Eye (tissue), 1 donor: ENCODE measurements at regions not wholly inside any gene's neighbourhood (a gene's known extent, or its start where the extent isn't known, plus 50 kb on each side); places are given as distances from the start of the nearest gene placed in this dataset.

Source experiments
- DNase-seq: peaks from one replicate; pipeline ENCODE4 v3.0.0-alpha.2; 2015

GRCh38 chr9:113741886-113742854 is 133.9 kb upstream of the ZNF618 start:
- DNase-seq = peak; percentile 49

- DNase-seq = no peak
These were observed 133.2 kb upstream of the ZNF618 start for GRCh38 chr9:113742878-113743277.

- no peak for DNase-seq
These were observed 129.6 kb upstream of the ZNF618 start for GRCh38 chr9:113746486-113746885.

- no peak for DNase-seq
These were observed 128.0 kb upstream of the ZNF618 start for GRCh38 chr9:113748135-113748534.

GRCh38 chr9:113753398-113754119 is 122.5 kb upstream of the ZNF618 start:
- no peak for DNase-seq

- DNase-seq = no peak
These were observed 121.4 kb upstream of the ZNF618 start for GRCh38 chr9:113754739-113755138.

- no peak for DNase-seq
These were observed 120.7 kb upstream of the ZNF618 start for GRCh38 chr9:113755433-113755832.

- DNase-seq = no peak
These were observed 119.5 kb upstream of the ZNF618 start for GRCh38 chr9:113756476-113757192.

- no peak for DNase-seq
These were observed 112.7 kb upstream of the ZNF618 start for GRCh38 chr9:113763429-113763828.

- DNase-seq = no peak
These were observed 111.5 kb upstream of the ZNF618 start for GRCh38 chr9:113764572-113764971.

GRCh38 chr9:113769412-113769811 is 106.7 kb upstream of the ZNF618 start:
- DNase-seq = no peak

- DNase-seq = no peak
These were observed 105.7 kb upstream of the ZNF618 start for GRCh38 chr9:113770396-113770795.

- DNase-seq = no peak
These were observed 104.9 kb upstream of the ZNF618 start for GRCh38 chr9:113771199-113771598.

- DNase-seq = peak; percentile 84
These were observed 103.8 kb upstream of the ZNF618 start for GRCh38 chr9:113772121-113772810.

- no peak for DNase-seq
These were observed 101.1 kb upstream of the ZNF618 start for GRCh38 chr9:113774963-113775362.

- no peak for DNase-seq
These were observed 100.4 kb upstream of the ZNF618 start for GRCh38 chr9:113775749-113776148.

- no peak for DNase-seq
These were observed 99.9 kb upstream of the ZNF618 start for GRCh38 chr9:113776194-113776593.

GRCh38 chr9:113781381-113781780 is 94.7 kb upstream of the ZNF618 start:
- DNase-seq = no peak

GRCh38 chr9:113781896-113782295 is 94.2 kb upstream of the ZNF618 start:
- DNase-seq = no peak

GRCh38 chr9:113783475-113783874 is 92.6 kb upstream of the ZNF618 start:
- DNase-seq = no peak

GRCh38 chr9:113785334-113785733 is 90.8 kb upstream of the ZNF618 start:
- DNase-seq = no peak

- DNase-seq = no peak
These were observed 90.0 kb upstream of the ZNF618 start for GRCh38 chr9:113786071-113786470.

- DNase-seq = no peak
These were observed 88.2 kb upstream of the ZNF618 start for GRCh38 chr9:113787871-113788270.
